AG04449 (cell line): ENCODE measurements at regions not wholly inside any gene's neighbourhood (a gene's known extent, or its start where the extent isn't known, plus 50 kb on each side); places are given as distances from the start of the nearest gene placed in this dataset.

Experiments used
- CTCF ChIA-PET: fragments of 350-600 bp; formaldehyde crosslinking; extraction: SDS; loops from one replicate; lab custom pipeline; 2021; ENCODE audit warnings: antibody characterized with exemption; lab: Yijun Ruan, JAX
- POLR2A ChIA-PET: fragments of 400-600, 350-600 bp; formaldehyde crosslinking; extraction: SDS; loops from one replicate; lab custom pipeline; 2020; ENCODE audit warnings: antibody characterized with exemption, inconsistent platforms; lab: Yijun Ruan, JAX
- DNase-seq: peaks from one replicate; pipeline ENCODE4 v3.0.0-alpha.2; 2010; ENCODE audit warnings: low read depth, low spot score
- H3K4me3 ChIP-seq: 2 replicates; pipeline ENCODE4 v1.5.1; 2011; ENCODE audit warnings: low read depth, mild to moderate bottlenecking, control low read depth, low read length
- CTCF ChIP-seq: IDR thresholded peaks from one replicate; pipeline ENCODE4 v1.5.1; 2011; ENCODE audit warnings: mild to moderate bottlenecking, moderate library complexity, low read length, control low read depth, inconsistent platforms; ENCODE audit not compliant: insufficient read depth; ENCODE audit errors: missing control alignments

GRCh38 chr18:10057401-10057893, 143.6 kb downstream of the VAPA start:
- H3K4me3 ChIP-seq = no peak overlapping the region
- ChIA-PET CTCF (interaction anchor here (0.9 to 1.4 kb wide), 3 partner anchors 9 to 28 kb away, joined by 3 to 4 read pairs (median 3); no protein-coding TSS in a partner anchor), POLR2A (no interaction called here)
- no peak for TF ChIP-seq CTCF
- DNase-seq = no peak

GRCh38 chr18:10057894-10058791, 144.3 kb downstream of the VAPA start:
- POLR2A ChIA-PET = interaction anchor here (1.1 to 1.3 kb wide), 2 partner anchors 16 to 42 kb away, joined by 3 read pairs; no protein-coding TSS in a partner anchor
- no peak for TF ChIP-seq CTCF
- CTCF ChIA-PET = interaction anchor here (0.9 to 1.4 kb wide), 4 partner anchors 10 to 38 kb away, joined by 3 to 4 read pairs (median 3); no protein-coding TSS in a partner anchor
- peak; percentile 56 for DNase-seq
- H3K4me3 ChIP-seq = no peak overlapping the region

DNA sequence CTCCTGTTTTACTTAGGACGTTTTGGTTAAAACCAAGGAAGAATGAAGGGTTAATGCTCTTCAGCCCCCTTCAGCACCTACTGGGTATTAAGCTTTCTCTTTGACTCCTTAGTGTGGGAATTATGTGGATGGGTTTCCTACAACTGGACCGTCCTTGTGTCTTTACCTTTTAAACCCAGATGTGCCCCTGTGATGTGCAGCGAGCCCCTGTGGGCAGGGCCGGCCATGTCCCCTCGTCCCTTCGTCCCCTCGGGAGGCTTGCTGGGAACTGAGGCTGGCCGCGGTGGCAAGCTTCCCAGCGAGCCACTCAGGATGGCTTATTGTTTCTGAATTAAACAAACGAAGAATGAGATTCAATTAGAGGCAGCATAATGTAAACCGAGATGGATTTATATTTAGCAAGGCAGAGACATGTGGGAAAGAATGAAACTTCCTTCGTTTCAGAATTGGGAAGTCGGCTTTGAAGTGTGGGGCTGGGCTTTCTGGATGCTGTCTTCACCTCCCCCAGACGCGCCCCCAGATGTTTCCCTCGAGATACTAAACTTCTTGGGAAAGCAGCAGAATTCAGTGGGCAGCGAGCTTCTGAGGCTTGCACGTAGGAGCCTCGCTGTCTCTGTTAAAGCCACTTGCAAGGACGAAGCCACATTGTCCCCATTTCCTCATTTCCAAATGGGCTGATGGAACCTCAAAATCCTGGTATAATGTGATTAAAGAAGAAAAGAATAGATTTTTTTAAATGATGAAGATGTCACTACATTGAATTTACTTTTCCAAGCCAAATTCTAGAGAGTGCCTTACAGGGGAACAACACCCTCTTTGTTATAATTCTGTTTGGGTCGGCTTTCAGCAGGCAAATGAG, 146.0 kb downstream of the VAPA start:
- no peak for DNase-seq
- POLR2A ChIA-PET = no interaction called here
- H3K4me3 ChIP-seq = no peak overlapping the region
- CTCF ChIA-PET = interaction anchor here (1.0 kb wide), 1 partner anchor 458 kb away, joined by 3 read pairs; no protein-coding TSS in a partner anchor
- no peak for TF ChIP-seq CTCF

DNA sequence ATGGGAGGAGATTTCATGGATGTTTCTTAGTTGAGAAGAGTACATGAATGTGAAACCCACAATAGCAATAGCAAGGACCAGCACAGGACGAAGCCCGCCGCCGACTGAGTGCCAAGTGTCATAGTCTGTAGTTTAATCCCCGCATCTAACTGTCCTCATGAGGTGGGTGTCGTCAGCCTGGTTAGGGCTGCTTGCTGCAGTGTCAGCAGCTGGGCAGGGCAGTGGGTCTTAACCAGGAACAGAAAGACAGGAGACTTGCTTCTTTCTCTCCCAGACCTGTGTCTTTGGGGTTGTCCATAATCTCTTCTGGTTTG, 146.6 kb downstream of the VAPA start:
- no peak overlapping the region for H3K4me3 ChIP-seq
- TF ChIP-seq CTCF = no peak
- ChIA-PET CTCF (no interaction called here), POLR2A (no interaction called here)
- no peak for DNase-seq

DNA sequence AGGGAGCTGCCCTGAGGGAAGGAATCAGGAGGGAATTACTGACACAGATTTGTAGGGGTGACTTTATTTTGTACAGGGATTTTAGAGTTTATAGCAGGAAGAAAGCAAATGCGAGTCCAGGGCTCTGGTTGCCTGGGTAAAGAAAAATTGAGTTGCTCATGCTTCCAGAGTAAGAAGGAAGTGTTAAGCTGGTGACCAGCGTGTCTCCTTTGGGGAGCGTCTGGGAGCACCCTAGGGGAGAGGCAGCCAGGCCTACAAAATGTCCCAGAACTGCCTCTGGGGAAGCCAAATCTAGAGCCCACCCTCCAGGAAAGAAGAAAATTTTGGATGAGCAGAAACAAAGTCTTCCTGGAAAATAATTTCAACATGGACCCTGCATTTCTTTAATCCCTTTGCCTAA, 147.0 kb downstream of the VAPA start:
- no peak overlapping the region for H3K4me3 ChIP-seq
- no peak for DNase-seq
- ChIA-PET CTCF (no interaction called here), POLR2A (no interaction called here)
- no peak for TF ChIP-seq CTCF
